Liver (tissue), 7 donors: ENCODE measurements at regions not wholly inside any gene's neighbourhood (a gene's known extent, or its start where the extent isn't known, plus 50 kb on each side); places are given as distances from the start of the nearest gene placed in this dataset.

ENCODE experiments used
- DNase-seq: peaks from one replicate; pipeline ENCODE4 v3.0.0-alpha.2; 2017; ENCODE audit warnings: low spot score
- H3K27ac ChIP-seq, 2 donors: one replicate each; pipeline ENCODE4 v1.7.0; 2013; ENCODE audit warnings: inconsistent platforms in 2 of 2, low read length in 2 of 2, control low read depth in 1 of 2, low read depth in 1 of 2, mild to moderate bottlenecking in 1 of 2
- H3K27me3 ChIP-seq, 4 donors: one replicate each; pipeline versions ENCODE4 v1.6.1 to v1.7.0; 2013; ENCODE audit warnings: low read length in 3 of 4, inconsistent platforms in 1 of 4, mild to moderate bottlenecking in 1 of 4, moderate library complexity in 1 of 4; ENCODE audit not compliant: control insufficient read depth in 4 of 4, insufficient read depth in 4 of 4
- H3K36me3 ChIP-seq, 4 donors: one replicate each; pipeline versions ENCODE4 v1.6.1 to v1.7.0; 2013; ENCODE audit warnings: low read length in 3 of 4, mild to moderate bottlenecking in 3 of 4, low read depth in 1 of 4, moderate library complexity in 1 of 4; ENCODE audit not compliant: control insufficient read depth in 4 of 4, insufficient read depth in 3 of 4
- H3K4me1 ChIP-seq, 4 donors: one replicate each; pipeline versions ENCODE4 v1.6.1 to v1.7.0; 2013; ENCODE audit warnings: low read length in 3 of 4, mild to moderate bottlenecking in 3 of 4, moderate library complexity in 1 of 4; ENCODE audit not compliant: control insufficient read depth in 4 of 4, insufficient read depth in 4 of 4
- H3K4me3 ChIP-seq, 3 donors: one replicate each; pipeline versions ENCODE4 v1.6.1 to v1.7.0; 2013; ENCODE audit warnings: low read length in 3 of 3, control low read depth in 1 of 3, low read depth in 1 of 3, mild to moderate bottlenecking in 1 of 3
- H3K9ac ChIP-seq, 2 donors: one replicate each; pipeline ENCODE4 v1.7.0; 2013; ENCODE audit warnings: low read length in 2 of 2, mild to moderate bottlenecking in 2 of 2, moderate library complexity in 2 of 2, control low read depth in 1 of 2, low read depth in 1 of 2
- H3K9me3 ChIP-seq, 4 donors: one replicate each; pipeline versions ENCODE4 v1.6.1 to v1.7.0; 2013; ENCODE audit warnings: low read length in 3 of 4; ENCODE audit not compliant: control insufficient read depth in 4 of 4
- EGR1 ChIP-seq, 2 donors: IDR thresholded peaks; 2 replicates each; pipeline ENCODE4 v1.6.1; 2016 to 2018; ENCODE audit warnings: antibody characterized with exemption in 2 of 2, low read depth in 2 of 2
- FOXA1 ChIP-seq: IDR thresholded peaks from 2 replicates; pipeline ENCODE4 v1.6.1; 2016; ENCODE audit warnings: antibody characterized with exemption
- FOXA2 ChIP-seq: IDR thresholded peaks from 2 replicates; pipeline ENCODE4 v1.6.1; 2016; ENCODE audit warnings: antibody characterized with exemption
- GABPA ChIP-seq, 2 donors: IDR thresholded peaks in 1 of 2; conservative IDR thresholded peaks in 1 of 2; 2 replicates each; pipeline ENCODE4 v1.6.1; 2016; ENCODE audit warnings: antibody characterized with exemption in 2 of 2, mild to moderate bottlenecking in 1 of 2, moderate library complexity in 1 of 2
- HNF4G ChIP-seq: IDR thresholded peaks from 2 replicates; pipeline ENCODE4 v1.6.1; 2016; ENCODE audit warnings: antibody characterized with exemption
- JUND ChIP-seq, 2 donors: IDR thresholded peaks; 2 replicates each; pipeline ENCODE4 v1.6.1; 2016; ENCODE audit warnings: antibody characterized with exemption in 2 of 2
- NR2F2 ChIP-seq: IDR thresholded peaks from 2 replicates; pipeline ENCODE4 v1.6.1; 2016; ENCODE audit warnings: antibody characterized with exemption
- RAD21 ChIP-seq, 2 donors: IDR thresholded peaks; 2 replicates each; pipeline ENCODE4 v1.6.1; 2016; ENCODE audit warnings: antibody characterized with exemption in 2 of 2, mild to moderate bottlenecking in 2 of 2
- RXRA ChIP-seq, 2 donors: IDR thresholded peaks; 2 replicates each; pipeline ENCODE4 v1.6.1; 2017 to 2018; ENCODE audit warnings: antibody characterized with exemption in 2 of 2, mild to moderate bottlenecking in 1 of 2
- SP1 ChIP-seq: IDR thresholded peaks from 2 replicates; pipeline ENCODE4 v1.6.1; 2018; ENCODE audit warnings: antibody characterized with exemption, mild to moderate bottlenecking
- TAF1 ChIP-seq: conservative IDR thresholded peaks from 2 replicates; pipeline ENCODE4 v1.6.1; 2016; ENCODE audit warnings: antibody characterized with exemption, mild to moderate bottlenecking
- YY1 ChIP-seq: IDR thresholded peaks from 2 replicates; pipeline ENCODE4 v1.6.1; 2016; ENCODE audit warnings: antibody characterized with exemption, mild to moderate bottlenecking
- WGBS: extraction: QIAGEN DNeasy Blood & Tissue Kit; methylation state at CpG from one replicate; pipeline ENCODE4 v1.1.7; 2013; 5-methylcytosine and 5-hydroxymethylcytosine counted together
- TF ChIP-seq, protein P1 (sequence below): IDR thresholded peaks from 2 replicates; pipeline ENCODE4 v1.6.1; 2016; ENCODE audit warnings: antibody characterized with exemption
- TF ChIP-seq, protein P2 (sequence below): IDR thresholded peaks from 2 replicates; pipeline ENCODE4 v1.6.1; 2016; ENCODE audit warnings: antibody characterized with exemption
- donor health status: healthy.
- donor health status: healthy.
- donor health status: healthy.
- donor health status: healthy.

DNA sequence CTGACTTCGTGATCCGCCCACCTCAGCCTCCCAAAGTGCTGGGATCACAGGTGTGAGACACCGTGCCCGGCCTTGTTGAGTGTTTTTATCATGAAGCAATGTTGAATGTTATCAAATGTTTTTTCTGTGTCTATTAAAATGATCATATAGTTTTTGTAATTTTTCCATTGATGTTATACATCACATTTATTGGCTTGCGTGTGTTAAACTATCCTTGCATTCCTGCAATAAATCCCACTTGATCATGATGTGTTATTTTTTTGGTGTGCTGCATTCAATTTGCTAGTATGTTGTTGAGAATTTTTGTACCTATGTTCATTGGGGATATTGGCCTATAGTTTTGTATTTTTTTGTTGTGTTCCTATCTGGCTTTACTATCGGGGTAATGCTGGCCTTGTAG lies 113.1 kb upstream of the PARD3B start:
- Histone ChIP-seq H3K27ac (no peak overlapping the region), H3K9ac (no peak overlapping the region), H3K4me1 (peaks cover 0 to 1% (median 0%) of the 10 kb centered on the region in 4 donors), H3K27me3 (no peaks in the 10 kb centered on the region), H3K9me3 (peaks cover 0 to 2% (median under 1%) of the 10 kb centered on the region in 4 donors), H3K36me3 (no peaks in the 10 kb centered on the region), H3K4me3 (no peak overlapping the region)
- TF ChIP-seq, protein P1, sequence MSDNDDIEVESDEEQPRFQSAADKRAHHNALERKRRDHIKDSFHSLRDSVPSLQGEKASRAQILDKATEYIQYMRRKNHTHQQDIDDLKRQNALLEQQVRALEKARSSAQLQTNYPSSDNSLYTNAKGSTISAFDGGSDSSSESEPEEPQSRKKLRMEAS = no peak
- TF ChIP-seq, protein P2, sequence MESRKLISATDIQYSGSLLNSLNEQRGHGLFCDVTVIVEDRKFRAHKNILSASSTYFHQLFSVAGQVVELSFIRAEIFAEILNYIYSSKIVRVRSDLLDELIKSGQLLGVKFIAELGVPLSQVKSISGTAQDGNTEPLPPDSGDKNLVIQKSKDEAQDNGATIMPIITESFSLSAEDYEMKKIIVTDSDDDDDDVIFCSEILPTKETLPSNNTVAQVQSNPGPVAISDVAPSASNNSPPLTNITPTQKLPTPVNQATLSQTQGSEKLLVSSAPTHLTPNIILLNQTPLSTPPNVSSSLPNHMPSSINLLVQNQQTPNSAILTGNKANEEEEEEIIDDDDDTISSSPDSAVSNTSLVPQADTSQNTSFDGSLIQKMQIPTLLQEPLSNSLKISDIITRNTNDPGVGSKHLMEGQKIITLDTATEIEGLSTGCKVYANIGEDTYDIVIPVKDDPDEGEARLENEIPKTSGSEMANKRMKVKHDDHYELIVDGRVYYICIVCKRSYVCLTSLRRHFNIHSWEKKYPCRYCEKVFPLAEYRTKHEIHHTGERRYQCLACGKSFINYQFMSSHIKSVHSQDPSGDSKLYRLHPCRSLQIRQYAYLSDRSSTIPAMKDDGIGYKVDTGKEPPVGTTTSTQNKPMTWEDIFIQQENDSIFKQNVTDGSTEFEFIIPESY = no peak
- TF ChIP-seq YY1 = no peak
- no peak for TF ChIP-seq JUND (IDR thresholded peaks at IDR 0.05)
- TF ChIP-seq GABPA (IDR thresholded peaks at IDR 0.05 in 1 of 2, conservative IDR thresholded peaks at IDR 0.05 in 1 of 2) = no peak
- TF ChIP-seq FOXA1 = no peak
- no peak for TF ChIP-seq NR2F2
- TF ChIP-seq RAD21 (IDR thresholded peaks at IDR 0.05) = no peak
- no peak for TF ChIP-seq EGR1 (IDR thresholded peaks at IDR 0.05; ENCODE audit: low read depth in 2 of 2)
- DNase-seq = no peak
- 96% methylated on average over 6 of the region's 6 CpGs for whole genome bisulfite sequencing

DNA sequence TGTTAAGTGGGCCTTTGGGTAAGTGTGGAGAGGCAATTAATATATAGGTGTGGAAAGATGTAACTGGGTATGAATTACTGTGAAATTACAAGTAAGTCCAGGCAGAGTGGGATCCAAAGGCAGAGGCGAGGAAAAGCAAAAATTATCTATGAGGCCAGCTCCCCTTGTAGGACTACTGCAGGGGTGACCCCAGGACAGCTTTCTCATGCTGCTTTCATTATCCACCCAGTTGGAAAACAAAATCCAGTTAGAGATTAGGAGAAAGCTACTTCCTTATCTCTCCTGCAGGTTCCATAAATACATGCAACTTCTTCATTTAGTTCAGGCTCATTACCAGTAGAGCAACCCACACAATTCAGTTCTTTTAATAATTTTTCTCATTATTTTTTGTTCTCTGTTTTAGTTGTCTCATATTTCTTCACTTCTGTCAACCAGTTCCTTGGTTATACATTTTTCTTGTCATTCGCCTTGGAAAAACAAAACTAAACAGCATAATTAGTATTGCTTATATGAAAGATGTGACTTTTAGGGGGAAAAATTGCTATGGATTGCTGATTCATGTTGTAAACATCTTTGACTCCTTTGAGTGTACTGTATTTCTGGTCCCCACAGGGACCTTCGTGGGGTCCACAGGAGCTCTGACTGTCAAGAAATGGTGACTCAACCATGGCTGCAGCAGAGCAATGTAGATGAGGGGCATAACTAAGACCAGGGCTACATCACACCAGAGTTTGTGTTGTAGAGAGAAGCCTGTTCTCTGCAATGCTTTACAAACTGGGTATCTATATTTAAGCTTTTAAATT lies 110.4 kb upstream of the PARD3B start:
- DNase-seq = no peak
- 78% methylated on average over 3 of the region's 3 CpGs for WGBS
- peaks cover 0 to 2% (median under 1%) of the 10 kb centered on the region in 4 donors for H3K9me3 ChIP-seq
- no peaks in the 10 kb centered on the region for H3K4me1 ChIP-seq
- H3K36me3 ChIP-seq = no peaks in the 10 kb centered on the region
- H3K9ac ChIP-seq = no peak overlapping the region
- H3K27me3 ChIP-seq = no peaks in the 10 kb centered on the region
- no peak overlapping the region for H3K4me3 ChIP-seq
- TF ChIP-seq JUND (IDR thresholded peaks at IDR 0.05) (no peak), RAD21 (IDR thresholded peaks at IDR 0.05) (no peak), SP1 (no peak), FOXA2 (no peak), HNF4G (no peak), TAF1 (no peak), RXRA (IDR thresholded peaks at IDR 0.05) (no peak), EGR1 (IDR thresholded peaks at IDR 0.05; ENCODE audit: low read depth in 2 of 2) (no peak)
- TF ChIP-seq, protein P1 = no peak
- TF ChIP-seq, protein P2 = no peak
- no peak overlapping the region for H3K27ac ChIP-seq
